Nephron (organoid): ENCODE measurements at regions not wholly inside any gene's neighbourhood (a gene's known extent, or its start where the extent isn't known, plus 50 kb on each side); places are given as distances from the start of the nearest gene placed in this dataset.
A peak's percentile ranks its signal among the peaks of the same experiment; 100 is the strongest.

ENCODE experiments used
- H3K27ac Mint-ChIP-seq, 3 experiments: 2 replicates each; pipeline ENCODE4 v1.8.0; 2020; ENCODE audit warnings: mixed read lengths in 3 of 3, mild to moderate bottlenecking in 2 of 3, moderate library complexity in 1 of 3
- H3K27me3 Mint-ChIP-seq: 2 replicates; pipeline ENCODE4 v1.8.0; 2021; ENCODE audit warnings: low read depth, mild to moderate bottlenecking, moderate library complexity, mixed read lengths
- H3K36me3 Mint-ChIP-seq: 2 replicates; pipeline ENCODE4 v1.8.0; 2020; ENCODE audit warnings: low read depth, mixed read lengths
- H3K4me1 Mint-ChIP-seq: 2 replicates; pipeline ENCODE4 v1.8.0; 2020; ENCODE audit warnings: mixed read lengths
- H3K4me3 Mint-ChIP-seq, 3 experiments: 2 replicates each; pipeline ENCODE4 v1.8.0; 2020; ENCODE audit warnings: mild to moderate bottlenecking in 3 of 3, mixed read lengths in 3 of 3, moderate library complexity in 2 of 3
- H3K9me3 Mint-ChIP-seq: 2 replicates; pipeline ENCODE4 v1.8.0; 2020; ENCODE audit warnings: mixed read lengths
- CTCF ChIP-seq, 3 experiments: fragments of 200-600 bp; sonication (generic); IDR thresholded peaks; one replicate each; pipeline ENCODE4 v1.5.0; 2021; ENCODE audit warnings: antibody characterized with exemption in 3 of 3; ENCODE audit not compliant: unreplicated experiment in 3 of 3

- TF ChIP-seq CTCF (IDR thresholded peaks at IDR 0.05; ENCODE audit: unreplicated experiment in 3 of 3): no peak
- Mint-ChIP-seq H3K4me3 (no peak overlapping the region), H3K27ac (no peak overlapping the region), H3K4me1 (no peaks in the 10 kb centered on the region), H3K9me3 (no peaks in the 10 kb centered on the region), H3K27me3 (no peaks in the 10 kb centered on the region), H3K36me3 (no peaks in the 10 kb centered on the region)
These were observed 833.8 kb downstream of the TRIB2 start for GRCh38 chr2:13550285-13551231.

GRCh38 chr2:13558368-13558767, 841.6 kb downstream of the TRIB2 start:
- no peak for TF ChIP-seq CTCF (IDR thresholded peaks at IDR 0.05; ENCODE audit: unreplicated experiment in 3 of 3)
- no peaks in the 10 kb centered on the region for H3K36me3 Mint-ChIP-seq
- peaks cover 4% of the 10 kb centered on the region for H3K9me3 Mint-ChIP-seq
- peak overlapping the region in 1 of 3 experiments; percentile 39 for H3K27ac Mint-ChIP-seq
- no peaks in the 10 kb centered on the region for H3K27me3 Mint-ChIP-seq
- no peak overlapping the region for H3K4me3 Mint-ChIP-seq
- no peaks in the 10 kb centered on the region for H3K4me1 Mint-ChIP-seq

GRCh38 chr2:13560322-13560721, 843.6 kb downstream of the TRIB2 start:
- no peaks in the 10 kb centered on the region for H3K27me3 Mint-ChIP-seq
- no peaks in the 10 kb centered on the region for H3K4me1 Mint-ChIP-seq
- no peak overlapping the region for H3K27ac Mint-ChIP-seq
- H3K36me3 Mint-ChIP-seq: no peaks in the 10 kb centered on the region
- no peak for TF ChIP-seq CTCF (IDR thresholded peaks at IDR 0.05; ENCODE audit: unreplicated experiment in 3 of 3)
- H3K4me3 Mint-ChIP-seq: no peak overlapping the region
- peaks cover 4% of the 10 kb centered on the region for H3K9me3 Mint-ChIP-seq

- Mint-ChIP-seq H3K4me3 (no peak overlapping the region), H3K27me3 (no peaks in the 10 kb centered on the region), H3K27ac (no peak overlapping the region), H3K36me3 (no peaks in the 10 kb centered on the region), H3K9me3 (no peaks in the 10 kb centered on the region), H3K4me1 (no peaks in the 10 kb centered on the region)
- TF ChIP-seq CTCF (IDR thresholded peaks at IDR 0.05; ENCODE audit: unreplicated experiment in 3 of 3): no peak
These were observed 855.7 kb downstream of the TRIB2 start for GRCh38 chr2:13572466-13572865.

- H3K4me3 Mint-ChIP-seq: no peak overlapping the region
- H3K36me3 Mint-ChIP-seq: no peaks in the 10 kb centered on the region
- H3K27me3 Mint-ChIP-seq: no peaks in the 10 kb centered on the region
- H3K9me3 Mint-ChIP-seq: no peaks in the 10 kb centered on the region
- no peaks in the 10 kb centered on the region for H3K4me1 Mint-ChIP-seq
- H3K27ac Mint-ChIP-seq: no peak overlapping the region
- no peak for TF ChIP-seq CTCF (IDR thresholded peaks at IDR 0.05; ENCODE audit: unreplicated experiment in 3 of 3)
These were observed 858.1 kb downstream of the TRIB2 start for GRCh38 chr2:13574831-13575230.
